HL-60 (cell line): ENCODE measurements at regions not wholly inside any gene's neighbourhood (a gene's known extent, or its start where the extent isn't known, plus 50 kb on each side); places are given as distances from the start of the nearest gene placed in this dataset.

Experiments
- GABPA ChIP-seq: IDR thresholded peaks from 2 replicates; pipeline ENCODE4 v1.6.1; 2012; ENCODE audit warnings: low read depth
- POLR2AphosphoS5 ChIP-seq: IDR thresholded peaks from 2 replicates; pipeline ENCODE4 v1.6.1; 2012; ENCODE audit warnings: low read depth
- SPI1 ChIP-seq: IDR thresholded peaks from 2 replicates; pipeline ENCODE4 v1.6.1; 2012; ENCODE audit warnings: low read depth, mild to moderate bottlenecking, borderline replicate concordance
- TF ChIP-seq, protein P1 (sequence below): IDR thresholded peaks from one replicate; pipeline ENCODE4 v1.5.1; 2011; ENCODE audit warnings: low read length, control low read depth, inconsistent platforms; ENCODE audit not compliant: insufficient read depth

GRCh38 chr5:119816055-119816454, 186.7 kb downstream of the FAM170A start:
- TF ChIP-seq, protein P1, sequence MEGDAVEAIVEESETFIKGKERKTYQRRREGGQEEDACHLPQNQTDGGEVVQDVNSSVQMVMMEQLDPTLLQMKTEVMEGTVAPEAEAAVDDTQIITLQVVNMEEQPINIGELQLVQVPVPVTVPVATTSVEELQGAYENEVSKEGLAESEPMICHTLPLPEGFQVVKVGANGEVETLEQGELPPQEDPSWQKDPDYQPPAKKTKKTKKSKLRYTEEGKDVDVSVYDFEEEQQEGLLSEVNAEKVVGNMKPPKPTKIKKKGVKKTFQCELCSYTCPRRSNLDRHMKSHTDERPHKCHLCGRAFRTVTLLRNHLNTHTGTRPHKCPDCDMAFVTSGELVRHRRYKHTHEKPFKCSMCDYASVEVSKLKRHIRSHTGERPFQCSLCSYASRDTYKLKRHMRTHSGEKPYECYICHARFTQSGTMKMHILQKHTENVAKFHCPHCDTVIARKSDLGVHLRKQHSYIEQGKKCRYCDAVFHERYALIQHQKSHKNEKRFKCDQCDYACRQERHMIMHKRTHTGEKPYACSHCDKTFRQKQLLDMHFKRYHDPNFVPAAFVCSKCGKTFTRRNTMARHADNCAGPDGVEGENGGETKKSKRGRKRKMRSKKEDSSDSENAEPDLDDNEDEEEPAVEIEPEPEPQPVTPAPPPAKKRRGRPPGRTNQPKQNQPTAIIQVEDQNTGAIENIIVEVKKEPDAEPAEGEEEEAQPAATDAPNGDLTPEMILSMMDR, result no peak
- no peak for TF ChIP-seq POLR2AphosphoS5
- no peak for TF ChIP-seq GABPA
- no peak for TF ChIP-seq SPI1
